ENCODE measurements at regions not wholly inside any gene's neighbourhood (a gene's known extent, or its start where the extent isn't known, plus 50 kb on each side); places are given as distances from the start of the nearest gene placed in this dataset.
"Not testable (repeated sequence)": the region's sequence is repeated elsewhere in the genome, so short reads cannot be mapped to it uniquely, and the experiment has no call there.

DNA sequence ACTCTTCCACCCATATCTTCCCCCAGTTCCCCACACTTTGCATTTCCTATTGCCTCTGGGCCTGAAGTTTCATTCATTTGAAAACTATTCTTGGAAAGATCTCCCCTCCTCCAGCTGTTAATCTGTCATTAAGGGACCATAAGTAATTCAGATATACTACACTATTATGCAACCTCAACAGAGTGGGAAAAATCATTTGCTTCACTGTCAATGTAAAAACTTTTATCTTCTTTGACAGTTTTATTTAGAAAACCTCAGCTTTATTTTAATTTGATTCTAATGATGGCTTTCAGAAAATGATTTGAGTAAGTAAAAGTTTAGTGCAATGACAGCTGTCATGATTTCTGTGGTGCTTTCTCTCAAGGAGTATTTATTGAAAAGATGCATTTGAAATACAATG, 435.3 kb upstream of the KCNMB2 start:
- Histone ChIP-seq H3K4me3 (no peak overlapping the region), H3K9ac (ENCODE audit: insufficient read length) (no peak overlapping the region), H3K36me3 (ENCODE audit: insufficient read depth, low read length) (no peaks in the 10 kb centered on the region), H3K27ac (no peak overlapping the region), H3K9me3 (ENCODE audit: low read depth, low read length) (no peaks in the 10 kb centered on the region)
- no peak for TF ChIP-seq EZH2 (IDR thresholded peaks at IDR 0.05)
- TF ChIP-seq FOXP2 (optimal IDR thresholded peaks at IDR 0.05; ENCODE audit: control extremely low read depth, extremely low read length, insufficient read depth): peak; percentile 42
- TF ChIP-seq POLR2AphosphoS5 (IDR thresholded peaks at IDR 0.05; ENCODE audit: borderline replicate concordance, low read depth, low read length): peak; percentile 69; the same call in 1 of the 2 replicates
- peak; percentile 94 for DNase-seq (ENCODE audit: low read depth, low spot score)

DNA sequence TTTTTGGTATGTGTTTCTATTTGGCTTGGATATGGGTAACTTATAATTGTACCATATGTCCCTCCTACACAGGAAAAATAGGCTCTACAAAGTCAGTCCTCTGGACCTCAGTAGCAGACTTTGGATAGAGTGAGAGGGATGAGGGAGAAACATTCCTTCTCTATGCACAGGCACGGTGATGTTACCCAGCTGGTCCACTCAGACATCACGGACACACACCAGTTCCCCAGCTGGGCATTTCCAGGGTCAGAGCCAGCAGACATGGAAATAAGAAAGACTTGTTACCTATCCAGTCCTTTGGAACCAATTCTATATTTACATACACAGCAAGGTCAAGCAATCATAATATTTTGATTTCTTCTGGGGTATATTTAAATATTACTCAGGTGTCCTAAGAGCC, 433.1 kb upstream of the KCNMB2 start:
- Histone ChIP-seq H3K4me3 (no peak overlapping the region), H3K36me3 (ENCODE audit: insufficient read depth, low read length) (no peaks in the 10 kb centered on the region), H3K9me3 (ENCODE audit: low read depth, low read length) (no peaks in the 10 kb centered on the region), H3K27ac (no peak overlapping the region), H3K9ac (ENCODE audit: insufficient read length) (no peak overlapping the region)
- DNase-seq (ENCODE audit: low read depth, low spot score): no peak
- no peak for TF ChIP-seq FOXP2 (optimal IDR thresholded peaks at IDR 0.05; ENCODE audit: control extremely low read depth, extremely low read length, insufficient read depth)
- no peak for TF ChIP-seq POLR2AphosphoS5 (IDR thresholded peaks at IDR 0.05; ENCODE audit: borderline replicate concordance, low read depth, low read length)
- no peak for TF ChIP-seq EZH2 (IDR thresholded peaks at IDR 0.05)

DNA sequence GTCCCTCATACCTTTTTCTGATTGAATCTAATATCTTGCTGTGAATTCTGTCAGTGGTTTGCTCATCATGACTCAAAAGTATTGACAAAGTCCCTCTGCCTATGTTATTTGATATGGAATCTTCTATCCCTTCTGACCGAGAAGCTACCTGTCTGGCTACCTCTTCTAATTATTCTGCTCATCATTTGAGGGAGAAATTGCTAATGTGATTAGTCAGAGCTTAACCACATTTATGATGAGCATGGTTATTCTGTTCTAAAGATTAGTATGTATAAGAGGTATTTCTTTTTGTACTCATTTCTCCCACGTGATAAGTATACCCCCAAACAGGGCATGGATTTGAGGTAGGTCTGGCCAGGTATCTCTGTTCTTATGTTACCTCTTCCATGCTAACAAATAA, 428.4 kb upstream of the KCNMB2 start:
- Histone ChIP-seq H3K9ac (ENCODE audit: insufficient read length) (no peak overlapping the region), H3K27ac (no peak overlapping the region), H3K9me3 (ENCODE audit: low read depth, low read length) (no peaks in the 10 kb centered on the region), H3K36me3 (ENCODE audit: insufficient read depth, low read length) (no peaks in the 10 kb centered on the region), H3K4me3 (no peak overlapping the region)
- no peak for DNase-seq (ENCODE audit: low read depth, low spot score)
- no peak for TF ChIP-seq FOXP2 (optimal IDR thresholded peaks at IDR 0.05; ENCODE audit: control extremely low read depth, extremely low read length, insufficient read depth)
- no peak for TF ChIP-seq EZH2 (IDR thresholded peaks at IDR 0.05)
- TF ChIP-seq POLR2AphosphoS5 (IDR thresholded peaks at IDR 0.05; ENCODE audit: borderline replicate concordance, low read depth, low read length): no peak

DNA sequence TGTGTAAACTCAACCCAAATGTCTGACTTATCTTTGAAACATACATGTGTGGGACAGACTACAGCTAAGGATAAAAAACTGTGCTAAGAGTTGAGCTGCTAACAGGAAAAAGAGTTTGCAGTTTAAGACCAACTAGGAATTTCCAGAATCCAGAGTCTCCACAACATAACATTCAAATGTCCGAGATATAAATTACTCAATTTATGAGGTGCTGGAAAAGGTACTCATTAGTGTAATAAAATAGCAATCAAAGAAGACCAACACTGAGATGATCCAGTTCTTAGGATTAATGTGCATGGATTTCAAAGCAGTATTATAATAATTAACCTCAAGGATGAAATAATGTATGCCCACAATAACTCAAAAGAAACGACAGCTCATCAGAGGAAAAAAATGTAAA, 426.5 kb upstream of the KCNMB2 start:
- no peak for TF ChIP-seq EZH2 (IDR thresholded peaks at IDR 0.05)
- no peak for TF ChIP-seq FOXP2 (optimal IDR thresholded peaks at IDR 0.05; ENCODE audit: control extremely low read depth, extremely low read length, insufficient read depth)
- no peak for TF ChIP-seq POLR2AphosphoS5 (IDR thresholded peaks at IDR 0.05; ENCODE audit: borderline replicate concordance, low read depth, low read length)
- H3K9me3 ChIP-seq (ENCODE audit: low read depth, low read length): no peaks in the 10 kb centered on the region
- H3K4me3 ChIP-seq: no peak overlapping the region
- H3K9ac ChIP-seq (ENCODE audit: insufficient read length): no peak overlapping the region
- H3K36me3 ChIP-seq (ENCODE audit: insufficient read depth, low read length): no peaks in the 10 kb centered on the region
- H3K27ac ChIP-seq: no peak overlapping the region
- DNase-seq (ENCODE audit: low read depth, low spot score): no peak

DNA sequence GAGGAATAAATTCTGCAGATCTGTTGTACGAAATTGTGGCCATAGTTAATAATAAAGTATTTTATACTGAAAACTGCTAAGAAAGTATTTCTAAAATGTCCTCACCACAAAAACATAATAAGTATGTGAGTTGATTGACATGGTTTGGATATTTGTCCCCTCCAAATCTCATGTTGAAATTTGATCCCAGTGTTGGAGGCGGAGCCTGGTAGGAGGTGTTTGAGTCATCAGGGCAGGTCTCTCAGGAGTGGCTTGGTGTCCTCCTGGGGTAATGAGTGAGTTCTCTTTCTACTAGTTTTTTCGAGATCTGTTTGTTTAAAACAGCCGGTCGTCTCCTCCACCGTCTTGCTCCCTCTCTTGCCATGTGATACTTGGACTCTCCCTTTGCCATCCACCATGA, 424.1 kb upstream of the KCNMB2 start:
- DNase-seq (ENCODE audit: low read depth, low spot score): no peak
- TF ChIP-seq FOXP2 (optimal IDR thresholded peaks at IDR 0.05; ENCODE audit: control extremely low read depth, extremely low read length, insufficient read depth) (no peak), EZH2 (IDR thresholded peaks at IDR 0.05) (no peak), POLR2AphosphoS5 (IDR thresholded peaks at IDR 0.05; ENCODE audit: borderline replicate concordance, low read depth, low read length) (no peak)
- Histone ChIP-seq H3K27ac (no peak overlapping the region), H3K36me3 (ENCODE audit: insufficient read depth, low read length) (no peaks in the 10 kb centered on the region), H3K9ac (ENCODE audit: insufficient read length) (no peak overlapping the region), H3K4me3 (no peak overlapping the region), H3K9me3 (ENCODE audit: low read depth, low read length) (no peaks in the 10 kb centered on the region)

DNA sequence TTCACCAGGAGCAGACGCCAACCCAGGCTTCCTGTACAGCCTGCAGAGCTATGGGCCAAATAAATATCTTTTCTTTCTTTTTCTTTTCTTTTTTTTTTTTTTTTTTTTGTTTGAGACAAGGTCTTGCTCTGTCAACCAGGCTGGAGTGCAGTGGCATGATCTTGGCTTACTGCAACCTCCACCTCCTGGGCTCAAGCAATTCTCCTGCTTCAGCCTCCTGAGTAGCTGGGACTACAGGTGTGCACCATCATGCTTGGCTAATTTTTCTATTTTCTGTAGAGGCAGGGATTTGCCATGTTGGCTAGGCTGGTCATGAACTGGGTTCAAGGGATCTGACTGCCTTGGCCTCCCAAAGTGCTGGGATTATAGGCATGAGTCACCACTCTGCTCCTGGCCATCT, 423.7 kb upstream of the KCNMB2 start:
- DNase-seq (ENCODE audit: low read depth, low spot score); H3K27ac ChIP-seq; H3K36me3 ChIP-seq (ENCODE audit: insufficient read depth, low read length); H3K4me3 ChIP-seq; H3K9me3 ChIP-seq (ENCODE audit: low read depth, low read length); H3K9ac ChIP-seq (ENCODE audit: insufficient read length): not testable (repeated sequence)

DNA sequence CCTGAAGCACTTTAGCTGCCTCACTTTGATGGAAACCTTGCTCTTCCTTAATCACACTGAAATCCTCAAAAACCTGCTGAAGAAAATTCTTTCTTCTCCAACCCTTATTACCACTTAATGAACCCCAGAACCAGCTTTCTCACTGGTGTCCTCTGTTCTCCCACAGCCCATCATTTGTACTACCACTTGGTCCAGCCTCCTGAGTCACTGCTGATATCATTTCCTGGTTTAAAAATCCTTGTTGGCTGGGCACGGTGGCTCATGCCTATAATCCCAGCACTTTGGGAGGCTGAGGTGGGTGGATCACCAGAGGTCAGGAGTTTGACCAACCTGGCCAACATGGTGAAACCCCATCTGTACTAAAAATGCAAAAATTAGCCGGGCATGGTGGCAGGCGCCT, 418.6 kb upstream of the KCNMB2 start:
- DNase-seq (ENCODE audit: low read depth, low spot score): no peak

DNA sequence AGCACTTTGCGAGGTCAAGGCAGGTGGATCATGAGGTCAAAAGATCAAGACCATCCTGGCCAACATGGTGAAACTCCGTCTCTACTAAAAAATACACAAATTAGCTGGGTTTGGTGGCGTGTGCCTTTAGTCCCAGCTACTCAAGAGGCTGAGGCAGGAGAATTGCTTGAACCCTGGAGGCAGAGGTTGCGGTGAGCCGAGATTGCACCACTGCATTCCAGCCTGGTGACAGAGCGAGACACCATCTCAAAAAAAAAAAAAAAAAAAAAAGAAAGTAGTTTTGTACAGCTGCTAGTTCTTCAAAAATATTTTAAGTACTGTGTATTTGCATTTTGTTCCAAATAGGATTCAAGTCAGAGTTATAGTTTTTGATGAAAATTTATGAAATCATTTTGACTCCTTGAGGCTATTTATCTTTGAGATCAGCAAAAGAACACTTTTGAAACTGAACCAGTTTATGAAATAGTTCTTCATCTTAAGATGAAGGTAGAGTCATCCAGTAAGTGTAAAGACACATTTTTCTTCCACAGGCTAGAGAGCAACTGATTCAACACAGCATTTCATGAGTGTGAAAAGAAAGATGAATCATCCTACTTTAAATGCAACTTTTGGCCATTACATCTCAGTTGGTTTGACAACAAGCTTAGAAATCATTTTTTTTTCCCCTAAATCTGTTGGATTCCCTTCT, 416.5 kb upstream of the KCNMB2 start:
- Histone ChIP-seq H3K27ac (peak overlapping the region; percentile 59), H3K4me3 (0 out of 2 replicates have a peak overlapping the region, but pooled peaks have one; percentile 1)
- not testable (repeated sequence) for H3K36me3 ChIP-seq (ENCODE audit: insufficient read depth, low read length); H3K9me3 ChIP-seq (ENCODE audit: low read depth, low read length); H3K9ac ChIP-seq (ENCODE audit: insufficient read length)
- DNase-seq (ENCODE audit: low read depth, low spot score): peak; percentile 44

More for the DNA sequence above, 418.6 kb upstream of the KCNMB2 start:
- Histone ChIP-seq H3K27ac (no peak overlapping the region), H3K36me3 (ENCODE audit: insufficient read depth, low read length) (no peaks in the 10 kb centered on the region), H3K9ac (ENCODE audit: insufficient read length) (no peak overlapping the region), H3K9me3 (ENCODE audit: low read depth, low read length) (no peaks in the 10 kb centered on the region), H3K4me3 (no peak overlapping the region)
- TF ChIP-seq EZH2 (IDR thresholded peaks at IDR 0.05) (no peak), POLR2AphosphoS5 (IDR thresholded peaks at IDR 0.05; ENCODE audit: borderline replicate concordance, low read depth, low read length) (no peak), FOXP2 (optimal IDR thresholded peaks at IDR 0.05; ENCODE audit: control extremely low read depth, extremely low read length, insufficient read depth) (no peak)

DNA sequence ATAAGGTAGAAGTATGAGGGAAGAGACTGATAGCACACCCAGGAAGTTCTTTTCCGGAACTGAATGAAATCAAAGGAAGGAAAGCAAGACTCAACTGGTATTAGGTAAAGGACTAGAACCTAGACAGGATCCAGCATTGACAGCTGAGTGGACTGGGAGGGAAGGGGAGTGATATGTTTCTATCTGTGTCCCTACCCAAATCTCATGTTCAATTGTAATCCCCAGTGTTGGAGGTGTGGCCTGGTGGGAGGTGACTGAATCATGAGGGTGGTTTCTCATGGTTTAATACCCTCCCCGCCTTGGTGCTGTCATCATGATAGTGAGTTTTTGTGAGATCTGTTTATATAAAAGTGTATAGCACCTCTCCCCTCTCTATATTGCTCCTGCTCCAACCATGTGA, 415.9 kb upstream of the KCNMB2 start:
- DNase-seq (ENCODE audit: low read depth, low spot score): no peak
- TF ChIP-seq EZH2 (IDR thresholded peaks at IDR 0.05): no peak
- no peak for TF ChIP-seq POLR2AphosphoS5 (IDR thresholded peaks at IDR 0.05; ENCODE audit: borderline replicate concordance, low read depth, low read length)
- TF ChIP-seq FOXP2 (optimal IDR thresholded peaks at IDR 0.05; ENCODE audit: control extremely low read depth, extremely low read length, insufficient read depth): no peak
- Histone ChIP-seq H3K4me3 (no peak overlapping the region), H3K36me3 (ENCODE audit: insufficient read depth, low read length) (no peaks in the 10 kb centered on the region), H3K9ac (ENCODE audit: insufficient read length) (no peak overlapping the region), H3K9me3 (ENCODE audit: low read depth, low read length) (no peaks in the 10 kb centered on the region), H3K27ac (peak overlapping the region; percentile 59)

All from SK-N-MC (cell line).